DND-41 (cell line): ENCODE measurements at regions not wholly inside any gene's neighbourhood (a gene's known extent, or its start where the extent isn't known, plus 50 kb on each side); places are given as distances from the start of the nearest gene placed in this dataset.

Source experiments
- ATAC-seq: fragments of 200-7000 bp; cut with Tn5 transposase; 3 replicates; pipeline ENCODE4 v1.9.1; 2021; ENCODE audit warnings: low read depth; ENCODE audit not compliant: insufficient read depth
- DNase-seq: peaks from one replicate; pipeline ENCODE4 v3.0.0-alpha.2; 2020
- H2AFZ ChIP-seq: 2 replicates; pipeline ENCODE4 v1.6.0; 2012; ENCODE audit warnings: low read depth, low read length
- H3K27ac ChIP-seq: 2 replicates; pipeline ENCODE4 v1.5.1; 2012; ENCODE audit warnings: low read length, inconsistent platforms
- H3K27me3 ChIP-seq: fragments of 200-600 bp; sonication (generic); 2 replicates; pipeline ENCODE4 v1.6.0; 2012; ENCODE audit warnings: low read length, mild to moderate bottlenecking, inconsistent platforms; ENCODE audit not compliant: insufficient read depth, poor library complexity
- H3K36me3 ChIP-seq: 2 replicates; pipeline ENCODE4 v1.5.1; 2012; ENCODE audit warnings: low read length, inconsistent platforms; ENCODE audit not compliant: insufficient read depth
- H3K4me1 ChIP-seq: 2 replicates; pipeline ENCODE4 v1.5.1; 2012; ENCODE audit warnings: mild to moderate bottlenecking, low read length; ENCODE audit not compliant: insufficient read depth
- H3K4me2 ChIP-seq: 2 replicates; pipeline ENCODE4 v1.6.0; 2012; ENCODE audit warnings: mild to moderate bottlenecking, moderate library complexity, low read length, inconsistent platforms; ENCODE audit not compliant: insufficient read depth
- H3K4me3 ChIP-seq, 2 experiments: fragments of 200-600 bp in 1 of 2; shearing (Covaris generic) in 1 of 2; 2 replicates each; pipeline ENCODE4 v1.5.1; 2012 to 2016; ENCODE audit warnings: inconsistent platforms in 2 of 2, low read length in 2 of 2, mild to moderate bottlenecking in 2 of 2, low read depth in 1 of 2, moderate library complexity in 1 of 2
- H3K79me2 ChIP-seq: 2 replicates; pipeline ENCODE4 v1.6.0; 2012; ENCODE audit warnings: low read length, inconsistent platforms; ENCODE audit not compliant: insufficient read depth
- H3K9ac ChIP-seq: 2 replicates; pipeline ENCODE4 v1.6.0; 2012; ENCODE audit warnings: low read depth, mild to moderate bottlenecking, inconsistent platforms, low read length, moderate library complexity
- H3K9me3 ChIP-seq: 2 replicates; pipeline ENCODE4 v1.5.1; 2012; ENCODE audit warnings: low read length, moderate library complexity, mild to moderate bottlenecking, inconsistent platforms; ENCODE audit not compliant: insufficient read depth, severe bottlenecking
- H4K20me1 ChIP-seq: 2 replicates; pipeline ENCODE4 v1.6.0; 2012; ENCODE audit warnings: low read length; ENCODE audit not compliant: insufficient read depth
- CTCF ChIP-seq: IDR thresholded peaks from 2 replicates; pipeline ENCODE4 v1.5.1; 2012; ENCODE audit warnings: borderline replicate concordance, low read length, moderate library complexity, mild to moderate bottlenecking; ENCODE audit not compliant: poor library complexity, severe bottlenecking; ENCODE audit errors: extremely low read depth
- EZH2 ChIP-seq: IDR thresholded peaks from 3 replicates; pipeline ENCODE4 v1.6.1; 2012; ENCODE audit warnings: borderline replicate concordance, low read depth, mild to moderate bottlenecking, moderate library complexity, low read length, inconsistent platforms; ENCODE audit not compliant: severe bottlenecking

- peak; percentile 66 for DNase-seq
- Histone ChIP-seq H3K9me3 (no peaks in the 10 kb centered on the region), H3K4me3 (peak overlapping the region in 1 of 2 experiments; percentile 43; a peak in 2 of 4 replicates), H4K20me1 (no peaks in the 10 kb centered on the region), H3K27me3 (no peaks in the 10 kb centered on the region), H3K4me2 (peak overlapping the region; percentile 60), H3K9ac (peak overlapping the region; percentile 56), H2AFZ (peak overlapping the region; percentile 60), H3K36me3 (no peaks in the 10 kb centered on the region), H3K4me1 (peaks cover 40% of the 10 kb centered on the region), H3K79me2 (no peaks in the 10 kb centered on the region), H3K27ac (peak overlapping the region; percentile 98)
- peak; percentile 82 for ATAC-seq
- TF ChIP-seq EZH2, result no peak
- TF ChIP-seq CTCF, result no peak
Observed at GRCh38 chr15:98138910-98139309, 178.4 kb downstream of the ARRDC4 start.

- Histone ChIP-seq H3K4me1 (peaks cover 45% of the 10 kb centered on the region), H3K27ac (peak overlapping the region; percentile 98), H3K4me3 (peak overlapping the region in 1 of 2 experiments; percentile 43; a peak in 2 of 4 replicates), H3K9me3 (no peaks in the 10 kb centered on the region), H3K27me3 (no peaks in the 10 kb centered on the region), H3K9ac (peak overlapping the region; percentile 56), H3K36me3 (no peaks in the 10 kb centered on the region), H2AFZ (peak overlapping the region; percentile 60), H3K4me2 (peak overlapping the region; percentile 60), H3K79me2 (no peaks in the 10 kb centered on the region), H4K20me1 (no peaks in the 10 kb centered on the region)
- DNase-seq (peak; percentile 71), ATAC-seq (peak; percentile 98)
- no peak for TF ChIP-seq EZH2
- no peak for TF ChIP-seq CTCF
Observed at GRCh38 chr15:98139337-98139736, 178.8 kb downstream of the ARRDC4 start.

- ATAC-seq (no peak), DNase-seq (no peak)
- Histone ChIP-seq H3K27ac (no peak overlapping the region), H3K4me1 (peaks cover 77% of the 10 kb centered on the region), H3K9ac (no peak overlapping the region), H3K9me3 (no peaks in the 10 kb centered on the region), H3K4me3 (no peak overlapping the region), H3K4me2 (no peak overlapping the region), H4K20me1 (no peaks in the 10 kb centered on the region), H3K36me3 (no peaks in the 10 kb centered on the region), H3K79me2 (no peaks in the 10 kb centered on the region), H2AFZ (no peak overlapping the region), H3K27me3 (no peaks in the 10 kb centered on the region)
- TF ChIP-seq CTCF, result peak; percentile 47
- TF ChIP-seq EZH2, result no peak
Observed at GRCh38 chr15:98142572-98142971, 182.1 kb downstream of the ARRDC4 start.

- Histone ChIP-seq H3K27me3 (no peaks in the 10 kb centered on the region), H3K4me2 (no peak overlapping the region), H3K4me3 (no peak overlapping the region), H3K9ac (no peak overlapping the region), H2AFZ (no peak overlapping the region), H3K4me1 (peaks cover 77% of the 10 kb centered on the region), H3K27ac (peak overlapping the region; percentile 70; the same call in 1 of the 2 replicates), H3K79me2 (no peaks in the 10 kb centered on the region), H4K20me1 (no peaks in the 10 kb centered on the region), H3K9me3 (no peaks in the 10 kb centered on the region), H3K36me3 (no peaks in the 10 kb centered on the region)
- TF ChIP-seq CTCF (no peak), EZH2 (no peak)
- no peak for ATAC-seq
- no peak for DNase-seq
Observed at GRCh38 chr15:98143116-98143515, 182.6 kb downstream of the ARRDC4 start.
